HS-27A (cell line): ENCODE measurements at regions not wholly inside any gene's neighbourhood (a gene's known extent, or its start where the extent isn't known, plus 50 kb on each side); places are given as distances from the start of the nearest gene placed in this dataset.
"Not testable (repeated sequence)": the region's sequence is repeated elsewhere in the genome, so short reads cannot be mapped to it uniquely, and the experiment has no call there.

Experiments
- DNase-seq: peaks from one replicate; pipeline ENCODE4 v3.0.0-alpha.2; 2012; ENCODE audit warnings: low read depth, missing footprints

GRCh38 chr1:68782890-68783289 lies 286.0 kb upstream of the DEPDC1 start:
- no peak for DNase-seq

GRCh38 chr1:68785328-68785727 lies 288.4 kb upstream of the DEPDC1 start:
- no peak for DNase-seq

DNA sequence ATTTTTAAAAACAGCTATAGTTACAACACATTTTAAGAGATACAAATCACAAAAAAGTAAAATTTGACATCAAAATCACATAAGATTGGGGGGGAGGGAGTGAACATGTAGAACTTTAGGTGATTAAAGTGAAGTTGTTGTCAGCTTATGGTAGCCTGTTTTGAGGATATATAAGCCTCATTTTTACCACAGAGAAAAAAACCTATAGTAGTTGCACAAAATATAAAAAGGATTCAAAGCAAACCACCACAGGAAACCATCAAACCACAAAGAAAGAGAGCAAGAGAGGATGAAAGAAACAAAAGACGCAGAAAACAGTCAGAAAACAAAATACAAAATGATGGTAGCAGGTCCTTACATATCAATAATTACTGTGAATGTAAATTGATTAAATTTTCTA lies 291.9 kb upstream of the DEPDC1 start:
- DNase-seq: no peak

- DNase-seq: no peak
These were observed 294.9 kb upstream of the DEPDC1 start for GRCh38 chr1:68791800-68792199.

- DNase-seq: no peak
These were observed 299.1 kb upstream of the DEPDC1 start for GRCh38 chr1:68795956-68796355.

GRCh38 chr1:68796888-68797287 lies 300.0 kb upstream of the DEPDC1 start:
- DNase-seq: no peak

DNA sequence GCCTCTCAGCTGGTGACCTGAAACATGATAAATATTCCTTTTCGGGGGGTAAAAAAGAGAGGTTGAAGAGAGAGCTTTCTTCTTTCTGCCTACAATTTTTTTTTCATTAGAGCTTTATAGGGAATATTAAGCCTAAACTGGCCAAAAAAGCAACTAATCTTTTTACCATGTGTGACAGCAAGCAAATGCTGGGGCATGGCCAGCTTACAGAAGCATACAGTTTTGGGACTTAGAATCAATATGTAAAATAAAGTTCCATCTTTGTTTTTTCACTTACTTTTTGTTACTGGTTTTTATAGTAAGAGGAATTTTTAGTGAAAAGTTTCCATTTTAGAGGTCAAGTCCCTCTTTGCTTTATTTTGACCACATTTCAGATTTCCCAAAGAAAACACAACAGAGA lies 301.2 kb upstream of the DEPDC1 start:
- no peak for DNase-seq

GRCh38 chr1:68799096-68799495 lies 302.2 kb upstream of the DEPDC1 start:
- DNase-seq: no peak

DNA sequence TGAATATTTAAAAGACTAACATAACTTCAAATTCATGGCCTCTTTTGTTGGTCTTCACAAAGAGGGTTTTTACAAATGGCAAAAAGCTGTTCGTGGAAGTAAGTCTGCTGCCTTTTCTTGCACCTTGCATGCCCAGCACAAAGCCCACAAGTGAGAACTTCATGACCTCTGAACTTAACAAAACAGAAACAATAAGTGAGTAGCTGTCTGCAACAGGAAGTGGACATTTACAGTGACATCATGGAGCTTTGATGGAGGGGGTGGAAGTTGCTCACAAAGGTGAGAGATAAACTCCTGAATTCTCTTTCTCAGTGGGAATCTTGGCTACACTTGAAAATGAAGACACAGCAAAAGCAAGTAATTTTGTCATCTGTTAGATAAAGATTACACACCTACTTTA lies 303.3 kb upstream of the DEPDC1 start:
- no peak for DNase-seq

- no peak for DNase-seq
These were observed 304.6 kb upstream of the DEPDC1 start for GRCh38 chr1:68801440-68801839.

GRCh38 chr1:68805097-68805641 lies 308.3 kb upstream of the DEPDC1 start:
- DNase-seq: no peak

GRCh38 chr1:68808351-68808750 lies 311.5 kb upstream of the DEPDC1 start:
- no peak for DNase-seq

- DNase-seq: no peak
These were observed 314.9 kb upstream of the DEPDC1 start for GRCh38 chr1:68811806-68812205.

DNA sequence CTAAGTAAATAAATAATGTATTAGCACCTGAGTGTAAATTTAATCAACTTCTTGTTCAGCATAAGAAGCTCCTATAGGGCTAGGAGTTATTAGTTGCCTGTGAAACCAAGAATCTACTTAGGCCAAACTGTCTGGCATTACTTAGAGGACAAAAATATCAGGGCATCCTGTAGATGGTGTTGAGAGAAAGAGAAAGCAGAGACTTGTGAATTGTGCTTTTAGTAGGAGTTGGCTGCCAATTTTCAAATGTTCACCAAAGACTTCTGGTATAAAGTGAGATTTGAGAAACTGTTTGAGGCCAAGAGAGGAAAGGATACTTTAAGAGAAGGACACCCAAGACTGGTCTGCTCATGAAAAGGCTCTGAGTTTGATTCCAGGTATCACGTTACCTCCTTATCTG lies 315.5 kb upstream of the DEPDC1 start:
- no peak for DNase-seq

GRCh38 chr1:68814067-68814466 lies 317.2 kb upstream of the DEPDC1 start:
- no peak for DNase-seq

GRCh38 chr1:68815632-68816031 lies 318.8 kb upstream of the DEPDC1 start:
- DNase-seq: no peak

GRCh38 chr1:68817505-68818210 lies 320.8 kb upstream of the DEPDC1 start:
- not testable (repeated sequence) for DNase-seq

- DNase-seq: peak; percentile 7
These were observed 322.4 kb upstream of the DEPDC1 start for GRCh38 chr1:68819190-68819829.

- no peak for DNase-seq
These were observed 323.3 kb upstream of the DEPDC1 start for GRCh38 chr1:68820151-68820550.

DNA sequence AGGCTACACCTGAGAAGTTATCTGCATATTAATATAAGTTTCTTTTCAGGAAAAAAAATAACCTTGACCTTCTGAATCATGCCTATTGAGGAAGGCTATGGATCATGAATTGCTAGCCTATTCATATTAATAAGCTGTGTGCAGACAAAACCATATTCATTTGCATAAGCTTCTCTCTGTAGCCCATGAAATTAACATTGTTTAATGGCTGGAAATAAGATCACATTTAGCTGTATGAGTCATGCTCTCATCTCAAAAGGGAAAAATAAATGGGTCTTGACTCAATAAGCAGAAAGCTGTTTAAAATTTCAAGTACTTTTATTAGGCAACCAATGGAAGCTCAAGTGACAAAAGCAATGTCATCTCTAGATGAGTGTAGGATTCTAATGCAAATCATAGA lies 330.0 kb upstream of the DEPDC1 start:
- no peak for DNase-seq

DNA sequence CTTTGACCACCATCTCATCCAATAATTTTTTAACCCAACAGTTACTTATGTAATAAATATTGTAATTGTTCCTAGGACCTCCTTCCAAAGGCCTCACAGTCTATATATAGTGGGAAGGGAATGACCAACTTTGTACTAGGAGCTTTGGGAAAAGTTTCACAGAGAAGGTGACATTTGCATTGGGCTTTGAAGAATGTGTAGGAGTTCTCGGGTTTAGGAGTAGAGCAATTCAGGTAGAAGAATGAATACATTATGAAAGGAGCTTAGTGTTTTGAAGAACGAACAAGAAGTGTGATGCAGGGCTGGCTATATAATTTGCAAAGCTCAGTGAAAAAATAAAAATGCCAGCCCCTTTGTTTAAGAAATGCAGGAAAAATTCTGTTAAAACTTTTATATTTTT lies 330.4 kb upstream of the DEPDC1 start:
- no peak for DNase-seq

DNA sequence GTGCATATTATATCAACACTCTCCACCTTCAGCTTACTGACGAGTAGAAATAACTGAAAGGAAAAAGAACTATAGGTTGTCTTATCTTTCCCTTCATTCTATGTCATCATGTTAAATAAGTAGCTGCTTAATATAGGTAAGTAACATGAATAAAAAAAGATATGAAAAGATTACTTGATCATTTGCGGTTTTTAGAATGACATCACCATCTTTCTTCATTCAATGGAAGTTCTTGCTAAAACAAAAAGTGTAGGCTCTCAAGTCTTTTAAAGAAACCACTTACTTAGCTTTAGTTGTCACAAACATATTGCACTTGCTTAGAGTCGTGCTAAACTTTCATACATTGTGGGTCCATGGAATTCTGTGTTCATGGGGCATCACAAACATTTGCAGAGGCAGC lies 331.1 kb upstream of the DEPDC1 start:
- no peak for DNase-seq

- no peak for DNase-seq
These were observed 334.4 kb upstream of the DEPDC1 start for GRCh38 chr1:68831281-68831680.

GRCh38 chr1:68848017-68848416 lies 351.1 kb upstream of the DEPDC1 start:
- DNase-seq: no peak
